NCI-H2171 treated with DMSO at 0.1 percent for 48 hours (cell line): ENCODE measurements at regions not wholly inside any gene's neighbourhood (a gene's known extent, or its start where the extent isn't known, plus 50 kb on each side); places are given as distances from the start of the nearest gene placed in this dataset.

Source experiments
- DNase-seq: peaks from one replicate; lab custom pipeline; 2025; lab: John Stamatoyannopoulos, UW

DNA sequence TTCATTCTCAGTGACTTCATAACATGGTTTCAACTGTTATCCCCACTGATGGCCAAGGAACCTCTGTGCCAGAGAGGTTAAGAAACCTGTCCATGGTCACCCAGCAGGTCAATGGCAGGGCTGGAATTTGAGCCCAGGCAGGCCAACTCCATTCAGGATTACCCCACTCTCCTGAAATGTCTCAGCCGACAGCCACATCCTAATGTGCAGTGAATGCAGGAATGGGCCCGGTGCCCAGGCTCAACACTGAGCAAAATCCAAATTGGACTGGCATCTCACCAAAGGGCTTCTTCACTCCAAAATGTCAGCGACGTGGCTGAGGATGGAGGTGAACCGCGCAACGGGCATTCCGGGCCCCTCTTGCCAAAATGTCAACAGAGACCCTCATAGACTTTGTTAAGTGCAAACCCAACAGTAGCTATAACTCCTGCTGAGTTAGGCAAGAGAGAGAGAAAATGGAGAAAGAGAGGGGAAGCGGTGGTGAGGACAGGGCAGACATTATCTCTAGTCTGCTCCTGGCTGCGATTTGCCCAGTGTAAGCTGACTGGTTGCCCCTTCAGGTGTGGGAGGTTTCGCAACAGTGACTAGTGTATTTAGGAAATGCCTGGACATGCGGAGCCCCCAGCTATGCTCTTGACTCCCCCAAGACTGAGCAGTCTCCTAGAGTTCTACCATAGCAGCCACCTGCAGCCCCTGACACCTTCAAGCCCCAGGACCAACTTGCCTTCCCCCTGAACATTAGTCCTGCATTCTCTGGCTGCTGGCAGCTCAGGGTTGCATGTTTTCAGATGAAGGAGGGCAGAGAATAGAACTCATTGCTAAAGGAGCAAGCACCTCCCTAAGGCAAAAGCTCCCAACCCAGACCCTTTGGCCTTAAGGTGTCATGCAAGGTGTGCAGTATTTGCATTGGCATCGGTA lies 167.7 kb downstream of the ANAPC1 start:
- no peak for DNase-seq

DNA sequence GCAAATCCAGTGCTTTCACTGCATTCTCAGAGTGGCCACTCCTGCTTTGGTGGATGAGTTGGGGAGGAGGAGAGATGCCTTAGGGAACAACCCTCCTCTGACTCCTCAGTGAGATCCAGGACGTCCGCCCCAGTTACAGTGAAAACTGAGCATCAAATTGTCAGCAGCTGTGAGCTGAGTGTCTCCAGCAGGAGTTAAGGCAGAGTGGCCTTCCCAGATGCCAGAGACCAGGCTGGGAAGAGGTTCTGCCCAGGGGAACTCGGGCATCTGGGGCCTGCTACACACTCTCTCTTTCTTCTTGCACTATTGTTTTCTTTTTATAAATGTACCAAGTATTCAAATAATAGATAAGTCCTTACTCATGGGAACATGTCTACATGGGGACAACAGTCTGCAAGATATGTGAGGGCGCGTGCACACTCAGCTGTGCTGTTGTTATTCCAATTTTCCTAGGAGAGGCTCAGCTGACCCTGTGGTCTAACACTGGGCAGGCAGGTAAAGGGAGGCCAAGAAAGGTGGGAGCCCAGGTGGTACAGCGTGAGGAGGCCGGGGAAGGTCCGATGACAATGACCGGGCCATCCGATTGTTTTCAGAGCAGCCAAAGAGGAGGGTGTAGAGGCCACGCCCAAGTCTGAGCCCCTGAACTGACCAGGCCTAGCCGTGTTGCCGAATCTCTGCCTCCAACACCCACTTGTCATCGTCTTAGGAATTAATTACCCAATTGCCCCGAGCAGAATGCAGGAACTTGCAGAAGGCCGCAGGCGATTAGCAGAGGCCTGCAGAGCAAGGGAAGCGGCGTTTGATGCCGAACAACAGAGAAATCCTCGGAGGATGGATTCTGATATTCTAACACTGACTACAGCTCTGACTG lies 166.9 kb downstream of the ANAPC1 start:
- DNase-seq = no peak
